Nephron progenitor cell (in vitro differentiated cells): ENCODE measurements at regions not wholly inside any gene's neighbourhood (a gene's known extent, or its start where the extent isn't known, plus 50 kb on each side); places are given as distances from the start of the nearest gene placed in this dataset.

Experiments
- DNase-seq: peaks from one replicate; pipeline ENCODE4 v3.0.0; 2021
- H3K27ac Mint-ChIP-seq: 2 replicates; pipeline ENCODE4 v1.8.0; 2021; ENCODE audit warnings: mild to moderate bottlenecking, moderate library complexity, mixed read lengths
- H3K27me3 Mint-ChIP-seq: 2 replicates; pipeline ENCODE4 v1.8.0; 2021; ENCODE audit warnings: mild to moderate bottlenecking, low read depth, mixed read lengths; ENCODE audit not compliant: poor library complexity
- H3K36me3 Mint-ChIP-seq: 2 replicates; pipeline ENCODE4 v1.8.0; 2021; ENCODE audit warnings: low read depth, mixed read lengths
- H3K4me1 Mint-ChIP-seq: 2 replicates; pipeline ENCODE4 v1.8.0; 2021; ENCODE audit warnings: mixed read lengths
- H3K4me3 Mint-ChIP-seq: 2 replicates; pipeline ENCODE4 v1.8.0; 2021; ENCODE audit warnings: mild to moderate bottlenecking, moderate library complexity, mixed read lengths
- H3K9me3 Mint-ChIP-seq: 2 replicates; pipeline ENCODE4 v1.8.0; 2021; ENCODE audit warnings: mild to moderate bottlenecking, moderate library complexity, mixed read lengths
- TF ChIP-seq, protein P1 (sequence below): fragments of 200-600 bp; sonication (generic); IDR thresholded peaks from 2 replicates; pipeline ENCODE4 v1.5.0; 2021; ENCODE audit warnings: antibody characterized with exemption

DNA sequence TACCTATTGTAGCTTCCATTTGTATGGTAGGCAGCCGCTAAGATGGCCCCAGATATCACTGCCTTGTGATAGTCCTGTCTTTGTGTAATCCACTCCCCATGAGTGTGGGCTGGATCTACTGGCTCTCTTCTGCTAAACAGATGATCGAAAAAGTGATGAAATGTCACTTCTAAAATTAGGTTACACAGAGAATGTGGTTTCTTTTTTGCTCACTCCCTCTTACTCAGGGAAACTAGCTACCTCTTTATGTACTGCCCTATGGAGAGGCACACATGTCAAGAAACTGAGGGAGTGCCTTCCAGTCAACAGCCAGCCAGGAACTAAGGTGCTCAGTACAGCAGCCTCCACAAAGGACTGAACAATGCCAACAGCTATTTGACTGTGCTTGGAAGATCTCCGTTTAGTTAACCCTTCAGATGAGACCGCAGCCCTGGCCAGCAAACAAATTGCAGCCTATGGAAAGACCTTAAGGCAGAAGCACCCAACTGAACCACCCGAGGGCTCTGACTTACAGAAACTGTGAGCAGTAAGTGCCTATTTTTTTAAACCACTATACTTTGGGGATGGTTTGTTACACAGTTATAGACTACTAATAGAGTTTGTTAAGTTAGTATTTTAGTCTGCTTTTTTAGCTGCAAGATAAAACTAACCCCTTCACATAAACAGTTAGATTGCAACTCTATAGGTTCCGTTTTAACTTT lies 113.2 kb upstream of the MAF start:
- DNase-seq = no peak
- Mint-ChIP-seq H3K4me3 (no peak overlapping the region), H3K27ac (no peak overlapping the region), H3K27me3 (peaks cover 5% of the 10 kb centered on the region), H3K4me1 (peaks cover 28% of the 10 kb centered on the region), H3K9me3 (peaks cover 3% of the 10 kb centered on the region), H3K36me3 (peaks cover 7% of the 10 kb centered on the region)
- TF ChIP-seq, protein P1, sequence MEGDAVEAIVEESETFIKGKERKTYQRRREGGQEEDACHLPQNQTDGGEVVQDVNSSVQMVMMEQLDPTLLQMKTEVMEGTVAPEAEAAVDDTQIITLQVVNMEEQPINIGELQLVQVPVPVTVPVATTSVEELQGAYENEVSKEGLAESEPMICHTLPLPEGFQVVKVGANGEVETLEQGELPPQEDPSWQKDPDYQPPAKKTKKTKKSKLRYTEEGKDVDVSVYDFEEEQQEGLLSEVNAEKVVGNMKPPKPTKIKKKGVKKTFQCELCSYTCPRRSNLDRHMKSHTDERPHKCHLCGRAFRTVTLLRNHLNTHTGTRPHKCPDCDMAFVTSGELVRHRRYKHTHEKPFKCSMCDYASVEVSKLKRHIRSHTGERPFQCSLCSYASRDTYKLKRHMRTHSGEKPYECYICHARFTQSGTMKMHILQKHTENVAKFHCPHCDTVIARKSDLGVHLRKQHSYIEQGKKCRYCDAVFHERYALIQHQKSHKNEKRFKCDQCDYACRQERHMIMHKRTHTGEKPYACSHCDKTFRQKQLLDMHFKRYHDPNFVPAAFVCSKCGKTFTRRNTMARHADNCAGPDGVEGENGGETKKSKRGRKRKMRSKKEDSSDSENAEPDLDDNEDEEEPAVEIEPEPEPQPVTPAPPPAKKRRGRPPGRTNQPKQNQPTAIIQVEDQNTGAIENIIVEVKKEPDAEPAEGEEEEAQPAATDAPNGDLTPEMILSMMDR = no peak

DNA sequence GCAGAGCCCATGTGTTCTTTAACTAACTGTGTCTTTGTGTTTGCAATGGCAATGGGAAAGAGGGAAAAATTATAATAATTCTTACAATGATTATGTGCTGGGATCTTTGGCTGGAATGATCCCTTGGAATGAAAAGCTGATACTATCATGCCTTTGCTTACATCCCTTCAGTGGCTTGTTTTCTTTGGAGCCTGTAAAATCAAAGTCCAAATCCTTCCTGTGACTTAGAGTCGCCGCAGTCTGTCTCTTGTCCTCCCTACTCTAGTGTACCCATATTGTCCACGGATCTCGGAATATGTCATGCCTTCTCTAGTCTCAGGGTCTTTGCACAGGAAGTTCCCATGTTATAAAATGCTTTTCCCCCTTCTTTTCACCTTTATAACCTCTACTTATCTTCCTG lies 111.7 kb upstream of the MAF start:
- Mint-ChIP-seq H3K36me3 (peaks cover 7% of the 10 kb centered on the region), H3K4me1 (peaks cover 18% of the 10 kb centered on the region), H3K27ac (no peak overlapping the region), H3K9me3 (no peaks in the 10 kb centered on the region), H3K4me3 (no peak overlapping the region), H3K27me3 (peaks cover 3% of the 10 kb centered on the region)
- no peak for DNase-seq
- TF ChIP-seq, protein P1 = no peak

- Mint-ChIP-seq H3K27ac (no peak overlapping the region), H3K36me3 (no peaks in the 10 kb centered on the region), H3K4me1 (no peaks in the 10 kb centered on the region), H3K4me3 (no peak overlapping the region), H3K27me3 (no peaks in the 10 kb centered on the region), H3K9me3 (no peaks in the 10 kb centered on the region)
- DNase-seq = no peak
- TF ChIP-seq, protein P1 = no peak
Observed at GRCh38 chr16:79707876-79708275, 107.3 kb upstream of the MAF start.

DNA sequence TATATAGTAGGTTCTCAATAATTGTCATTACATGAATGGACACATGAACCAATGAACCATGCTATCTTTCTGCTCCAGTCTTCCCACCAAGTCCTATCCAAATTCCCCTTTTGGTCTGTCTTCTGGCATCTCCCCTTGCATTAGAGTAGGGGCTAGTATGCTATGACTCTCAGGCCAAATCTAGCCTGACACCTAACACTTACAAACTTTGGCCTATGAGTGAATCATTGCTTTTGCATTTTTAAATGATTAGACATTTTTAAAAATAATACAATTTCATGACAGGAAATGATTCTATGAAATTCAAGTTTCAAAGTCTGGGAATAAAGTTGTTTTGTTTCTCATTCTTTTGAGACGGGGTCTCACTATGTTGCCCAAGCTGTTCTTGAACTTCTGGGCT lies 102.5 kb upstream of the MAF start:
- no peaks in the 10 kb centered on the region for H3K36me3 Mint-ChIP-seq
- no peak overlapping the region for H3K27ac Mint-ChIP-seq
- H3K4me1 Mint-ChIP-seq = no peaks in the 10 kb centered on the region
- H3K4me3 Mint-ChIP-seq = no peak overlapping the region
- H3K9me3 Mint-ChIP-seq = no peaks in the 10 kb centered on the region
- H3K27me3 Mint-ChIP-seq = peaks cover 4% of the 10 kb centered on the region
- TF ChIP-seq, protein P1 = no peak
- DNase-seq = no peak

- Mint-ChIP-seq H3K27ac (no peak overlapping the region), H3K4me1 (no peaks in the 10 kb centered on the region), H3K4me3 (no peak overlapping the region), H3K27me3 (peaks cover 4% of the 10 kb centered on the region), H3K9me3 (peaks cover 24% of the 10 kb centered on the region), H3K36me3 (no peaks in the 10 kb centered on the region)
- TF ChIP-seq, protein P1 = no peak
- no peak for DNase-seq
Observed at GRCh38 chr16:79698341-79698753, 97.8 kb upstream of the MAF start.

GRCh38 chr16:79697562-79698112 lies 97.1 kb upstream of the MAF start:
- TF ChIP-seq, protein P1 = no peak
- Mint-ChIP-seq H3K4me3 (no peak overlapping the region), H3K27me3 (peaks cover 4% of the 10 kb centered on the region), H3K36me3 (no peaks in the 10 kb centered on the region), H3K27ac (no peak overlapping the region), H3K9me3 (peaks cover 28% of the 10 kb centered on the region), H3K4me1 (no peaks in the 10 kb centered on the region)
- no peak for DNase-seq
